ENCODE measurements at regions not wholly inside any gene's neighbourhood (a gene's known extent, or its start where the extent isn't known, plus 50 kb on each side); places are given as distances from the start of the nearest gene placed in this dataset.

- Histone ChIP-seq H3K9me3 (peaks cover 5% of the 10 kb centered on the region), H3K4me1 (ENCODE audit: control insufficient read depth in 1 of 2, low read depth in 2 of 2) (no peaks in the 10 kb centered on the region), H3K36me3 (no peaks in the 10 kb centered on the region), H3K27ac (no peak overlapping the region), H3K27me3 (replicated peaks; ENCODE audit: insufficient read depth) (no peaks in the 10 kb centered on the region), H3K4me3 (no peak overlapping the region)
- TF ChIP-seq CTCF (IDR thresholded peaks at IDR 0.05) = no peak
- ATAC-seq (ENCODE audit: insufficient number of reproducible peaks, low FRiP score, low read depth) (no peak), DNase-seq (ENCODE audit: low spot score) (no peak)
These were observed 131.7 kb upstream of the CREB1 start for GRCh38 chr2:207397917-207398655.

- TF ChIP-seq CTCF (IDR thresholded peaks at IDR 0.05) = no peak
- no peak overlapping the region for H3K27ac ChIP-seq
- peaks cover 5% of the 10 kb centered on the region for H3K9me3 ChIP-seq
- H3K4me1 ChIP-seq (ENCODE audit: control insufficient read depth in 1 of 2, low read depth in 2 of 2) = no peaks in the 10 kb centered on the region
- H3K36me3 ChIP-seq = no peaks in the 10 kb centered on the region
- DNase-seq (ENCODE audit: low spot score) = no peak
- H3K4me3 ChIP-seq = no peak overlapping the region
- no peaks in the 10 kb centered on the region for H3K27me3 ChIP-seq (replicated peaks; ENCODE audit: insufficient read depth)
- no peak for ATAC-seq (ENCODE audit: insufficient number of reproducible peaks, low FRiP score, low read depth)
These were observed 130.5 kb upstream of the CREB1 start for GRCh38 chr2:207399301-207399700.

- no peaks in the 10 kb centered on the region for H3K36me3 ChIP-seq
- H3K9me3 ChIP-seq = no peaks in the 10 kb centered on the region
- no peak overlapping the region for H3K27ac ChIP-seq
- no peak for ATAC-seq (ENCODE audit: insufficient number of reproducible peaks, low FRiP score, low read depth)
- TF ChIP-seq CTCF (IDR thresholded peaks at IDR 0.05) = no peak
- H3K27me3 ChIP-seq (replicated peaks; ENCODE audit: insufficient read depth) = no peaks in the 10 kb centered on the region
- no peaks in the 10 kb centered on the region for H3K4me1 ChIP-seq (ENCODE audit: control insufficient read depth in 1 of 2, low read depth in 2 of 2)
- no peak overlapping the region for H3K4me3 ChIP-seq
- DNase-seq (ENCODE audit: low spot score) = no peak
These were observed 128.4 kb upstream of the CREB1 start for GRCh38 chr2:207401338-207401737.

GRCh38 chr2:207403141-207403540 is 126.6 kb upstream of the CREB1 start:
- Histone ChIP-seq H3K4me1 (ENCODE audit: control insufficient read depth in 1 of 2, low read depth in 2 of 2) (no peaks in the 10 kb centered on the region), H3K36me3 (no peaks in the 10 kb centered on the region), H3K27ac (no peak overlapping the region), H3K9me3 (no peaks in the 10 kb centered on the region), H3K27me3 (replicated peaks; ENCODE audit: insufficient read depth) (no peaks in the 10 kb centered on the region), H3K4me3 (no peak overlapping the region)
- DNase-seq (ENCODE audit: low spot score) = no peak
- TF ChIP-seq CTCF (IDR thresholded peaks at IDR 0.05) = no peak
- no peak for ATAC-seq (ENCODE audit: insufficient number of reproducible peaks, low FRiP score, low read depth)

GRCh38 chr2:207403950-207404349 is 125.8 kb upstream of the CREB1 start:
- Histone ChIP-seq H3K36me3 (no peaks in the 10 kb centered on the region), H3K27me3 (replicated peaks; ENCODE audit: insufficient read depth) (no peaks in the 10 kb centered on the region), H3K4me3 (no peak overlapping the region), H3K27ac (no peak overlapping the region), H3K4me1 (ENCODE audit: control insufficient read depth in 1 of 2, low read depth in 2 of 2) (no peaks in the 10 kb centered on the region), H3K9me3 (no peaks in the 10 kb centered on the region)
- ATAC-seq (ENCODE audit: insufficient number of reproducible peaks, low FRiP score, low read depth) = no peak
- no peak for TF ChIP-seq CTCF (IDR thresholded peaks at IDR 0.05)
- no peak for DNase-seq (ENCODE audit: low spot score)

Measured in thoracic aorta (tissue), 2 donors.